NOMO-1 treated with dmso at 0.1 percent for 144 hours (cell line): ENCODE measurements at regions not wholly inside any gene's neighbourhood (a gene's known extent, or its start where the extent isn't known, plus 50 kb on each side); places are given as distances from the start of the nearest gene placed in this dataset.
"Not testable (repeated sequence)": the region's sequence is repeated elsewhere in the genome, so short reads cannot be mapped to it uniquely, and the experiment has no call there.

Experiments
- DNase-seq: peaks from one replicate; lab custom pipeline; 2025; ENCODE audit not compliant: unreplicated experiment; lab: John Stamatoyannopoulos, UW

DNA sequence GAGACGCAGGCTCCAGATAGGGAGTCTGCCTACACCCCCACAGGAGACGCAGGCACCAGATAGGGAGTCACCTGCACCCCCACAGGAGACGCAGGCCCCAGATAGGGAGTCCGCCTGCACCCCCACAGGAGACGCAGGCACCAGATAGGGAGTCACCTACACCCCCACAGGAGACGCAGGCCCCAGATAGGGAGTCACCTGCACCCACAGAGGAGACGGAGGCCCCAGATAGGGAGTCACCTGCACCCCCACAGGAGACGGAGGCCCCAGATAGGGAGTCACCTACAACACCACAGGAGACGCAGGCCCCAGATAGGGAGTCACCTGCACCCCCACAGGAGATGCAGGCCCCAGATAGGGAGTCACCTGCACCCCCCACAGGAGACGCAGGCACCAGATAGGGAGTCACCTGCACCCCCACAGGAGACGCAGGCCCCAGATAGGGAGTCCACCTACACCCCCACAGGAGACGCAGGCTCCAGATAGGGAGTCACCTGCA lies 77.2 kb upstream of the PPP2R2D start:
- not testable (repeated sequence) for DNase-seq

DNA sequence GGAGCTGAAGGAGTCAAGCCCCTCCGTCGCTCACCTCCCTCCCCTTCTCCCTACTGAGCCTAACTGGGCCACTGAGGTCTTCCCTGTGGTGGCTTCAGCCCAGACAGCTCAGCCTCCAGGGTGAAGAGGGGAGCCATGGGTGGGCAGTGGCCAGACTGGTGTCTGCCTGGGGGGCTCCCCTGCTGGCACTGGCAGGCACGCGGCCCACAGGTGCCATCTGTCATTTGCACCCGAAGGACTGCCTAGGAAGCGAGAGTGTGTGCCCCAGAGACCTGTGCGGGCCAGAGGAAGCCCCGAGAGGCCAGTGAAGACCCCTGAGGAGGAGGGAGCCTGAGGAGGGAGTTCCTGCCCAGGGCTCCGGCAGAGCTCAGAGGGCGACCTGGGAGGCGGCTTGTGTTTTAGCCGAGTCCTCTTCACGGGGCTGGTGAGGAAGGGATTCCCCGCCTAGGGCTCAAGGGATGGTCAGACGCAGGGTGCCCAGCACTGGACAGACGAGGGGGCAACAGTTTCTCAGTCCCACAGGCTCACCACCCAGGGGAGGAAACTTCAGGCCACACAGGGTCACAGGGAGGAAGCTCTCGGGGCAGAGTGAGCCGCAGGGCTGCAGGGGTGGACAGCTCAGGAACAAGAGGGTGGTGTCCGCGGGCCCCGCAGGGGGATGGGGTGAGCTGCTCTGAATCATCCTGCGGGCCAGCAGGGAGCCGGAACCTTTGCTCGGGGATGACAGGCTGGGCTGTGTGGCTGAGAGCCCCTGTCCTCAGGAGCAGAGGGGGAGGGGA lies 76.2 kb upstream of the PPP2R2D start:
- no peak for DNase-seq

DNA sequence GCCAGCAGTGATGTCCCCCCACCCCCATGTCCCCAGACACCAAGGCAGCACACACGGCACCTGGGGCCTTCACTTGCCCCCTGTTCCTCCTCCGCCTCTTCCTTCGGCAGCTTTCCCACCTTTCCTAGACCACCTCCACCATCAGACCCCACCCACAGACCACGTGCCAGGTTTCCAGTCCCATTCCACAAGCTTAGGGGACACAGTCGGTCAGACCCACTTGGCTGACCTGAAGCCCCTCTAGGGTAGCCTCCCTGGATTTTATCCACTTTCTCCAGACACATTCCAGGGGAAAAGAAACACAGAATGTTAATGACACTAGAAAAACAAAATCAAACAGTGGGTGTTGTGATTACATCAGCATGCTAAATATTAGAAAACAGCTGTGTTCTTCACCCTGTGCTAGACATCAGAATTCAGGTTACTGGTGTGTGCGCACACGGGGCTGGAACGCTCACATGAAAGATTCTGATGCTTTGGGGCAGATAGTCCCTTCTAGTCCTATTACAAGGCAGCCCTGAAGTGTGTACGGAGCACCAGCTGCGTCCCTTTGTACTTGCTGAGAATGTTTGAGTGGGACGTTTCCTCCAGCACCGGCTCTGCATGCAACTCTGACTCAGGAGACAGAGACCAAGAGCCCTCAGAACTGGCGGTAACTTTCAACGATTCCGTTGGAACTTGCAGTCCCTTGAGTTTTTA lies 75.5 kb upstream of the PPP2R2D start:
- no peak for DNase-seq

DNA sequence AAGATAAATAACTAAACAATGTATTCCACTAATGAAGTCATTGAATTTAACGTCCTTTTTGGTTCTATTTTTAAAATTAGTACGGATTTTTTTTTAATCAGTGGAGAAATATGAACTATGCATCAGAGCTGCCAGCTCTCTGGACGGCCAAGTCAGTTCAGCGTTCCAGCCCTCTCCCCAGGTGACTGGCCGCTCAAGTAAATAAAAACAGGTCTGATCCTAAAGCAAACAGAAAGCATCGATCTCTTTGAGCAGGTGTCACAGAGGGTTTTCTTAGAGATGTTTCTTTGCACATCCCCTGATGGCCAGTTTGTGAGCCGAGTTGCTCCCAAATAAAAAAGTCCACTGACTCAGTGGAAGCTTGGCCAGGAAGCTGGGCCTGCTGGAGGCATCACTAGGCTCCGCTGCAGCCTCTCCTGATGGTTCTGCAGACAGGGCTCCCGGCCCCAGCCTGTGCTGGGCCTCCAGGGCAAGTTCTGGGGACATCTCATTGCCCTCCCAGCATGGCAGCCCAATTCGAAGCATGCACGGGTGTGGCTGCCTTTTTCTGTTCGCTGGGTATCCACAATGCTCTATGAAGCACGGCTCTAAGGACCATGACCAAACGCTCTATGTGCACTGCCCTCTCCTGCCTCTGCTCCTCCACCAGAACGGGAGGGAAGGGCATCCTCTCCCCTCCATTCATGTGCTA lies 74.7 kb upstream of the PPP2R2D start:
- no peak for DNase-seq

GRCh38 chr10:131829156-131829930 lies 71.5 kb upstream of the PPP2R2D start:
- DNase-seq, result no peak

GRCh38 chr10:131830446-131831130 lies 70.2 kb upstream of the PPP2R2D start:
- no peak for DNase-seq

DNA sequence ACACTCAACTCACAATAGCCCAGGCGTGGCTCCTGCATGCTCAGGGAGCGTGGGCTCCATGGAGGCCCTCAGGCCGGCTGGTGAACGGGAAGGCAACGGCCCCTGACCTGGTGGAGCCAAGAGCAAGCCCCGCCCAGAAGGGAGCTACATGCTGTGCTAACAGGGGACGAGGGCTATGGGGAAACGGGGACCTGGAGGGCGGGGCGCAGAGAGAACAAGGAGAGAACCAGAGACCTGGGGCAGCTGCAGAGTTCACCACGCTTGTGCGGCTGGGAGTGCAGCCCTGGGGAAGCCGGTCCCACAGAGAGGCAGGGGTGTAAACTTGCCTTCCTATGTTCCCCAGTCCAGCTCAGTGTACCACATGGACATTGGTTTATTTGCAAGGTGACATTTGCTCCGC lies 69.2 kb upstream of the PPP2R2D start:
- DNase-seq, result no peak

DNA sequence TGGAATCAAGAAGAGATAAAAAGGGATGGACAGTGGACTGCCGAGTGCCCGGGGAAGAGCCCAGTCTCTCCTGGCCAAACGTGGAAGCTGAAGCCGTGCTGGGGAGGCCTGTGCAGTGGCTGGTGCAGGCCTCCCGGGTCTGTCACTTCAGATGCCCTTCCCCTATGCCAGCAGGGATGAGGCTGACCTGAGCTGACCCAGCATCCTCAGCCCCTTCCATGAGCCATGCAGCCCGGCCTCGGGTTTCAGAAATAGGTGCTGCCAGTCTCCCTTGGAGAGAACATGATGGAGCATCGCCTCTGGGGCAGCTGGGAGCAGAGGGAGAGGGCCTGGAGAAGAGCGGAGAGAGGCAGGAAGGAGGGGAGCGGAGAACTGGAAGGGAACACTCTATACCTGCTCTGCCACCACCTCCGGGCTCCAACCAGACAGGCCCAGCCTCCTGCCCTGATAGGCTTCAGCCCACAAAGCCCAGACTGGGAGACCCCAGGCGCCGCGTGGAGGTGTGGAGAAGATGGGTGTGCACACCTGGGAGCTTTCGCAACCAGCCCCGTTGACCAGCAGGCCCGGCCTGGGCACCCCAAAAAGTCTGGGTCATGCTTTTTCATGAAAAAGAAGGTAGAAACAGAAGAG lies 68.6 kb upstream of the PPP2R2D start:
- DNase-seq, result no peak

DNA sequence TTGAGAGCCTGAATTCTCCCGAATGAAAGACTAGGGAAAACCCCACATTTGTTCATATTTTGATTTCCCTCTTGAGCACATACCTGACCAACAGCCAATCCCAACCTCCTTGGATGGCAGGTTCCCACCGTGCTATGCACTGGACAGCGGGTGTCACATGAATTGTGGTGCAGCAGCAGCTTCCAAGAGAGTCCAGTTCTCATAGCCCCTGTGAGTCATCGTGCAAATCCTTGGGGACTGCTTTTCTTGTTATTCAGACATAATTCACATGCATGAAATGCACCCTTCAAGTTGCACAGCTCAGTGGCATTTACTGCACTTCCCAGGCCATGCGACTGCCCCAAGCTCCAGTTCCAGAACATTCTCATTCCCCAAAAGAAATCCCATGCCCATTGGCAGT lies 67.8 kb upstream of the PPP2R2D start:
- no peak for DNase-seq

DNA sequence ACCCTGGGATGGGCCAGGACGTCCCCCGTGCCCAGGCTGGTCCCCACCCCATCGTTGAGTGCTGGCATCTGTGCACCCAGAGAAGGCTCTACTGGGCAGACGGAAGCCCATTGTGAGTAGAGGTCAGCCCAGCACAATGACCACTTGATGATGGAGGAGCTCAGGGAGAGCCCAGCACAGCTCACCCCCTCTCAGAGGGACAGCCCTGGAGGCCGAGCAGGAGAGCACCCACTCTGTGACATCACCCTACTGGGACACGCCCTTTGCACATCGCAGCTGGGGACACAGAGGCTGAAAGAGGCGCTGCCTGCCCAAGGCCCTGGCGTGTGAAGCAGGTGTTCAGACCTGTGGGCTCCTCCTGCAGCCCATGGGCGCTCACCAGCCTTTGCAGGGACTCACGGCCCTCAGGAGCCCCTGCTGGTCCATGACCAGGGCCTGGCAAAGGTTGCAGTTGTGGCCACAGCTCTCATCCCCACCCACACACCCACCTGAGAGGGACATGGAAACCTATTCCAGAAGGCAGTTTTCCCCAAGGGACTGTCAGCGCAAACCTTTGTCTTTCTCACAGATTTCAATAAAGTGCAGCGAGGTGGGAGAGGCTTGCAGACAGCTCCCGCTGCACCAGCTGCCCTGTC lies 67.2 kb upstream of the PPP2R2D start:
- no peak for DNase-seq

DNA sequence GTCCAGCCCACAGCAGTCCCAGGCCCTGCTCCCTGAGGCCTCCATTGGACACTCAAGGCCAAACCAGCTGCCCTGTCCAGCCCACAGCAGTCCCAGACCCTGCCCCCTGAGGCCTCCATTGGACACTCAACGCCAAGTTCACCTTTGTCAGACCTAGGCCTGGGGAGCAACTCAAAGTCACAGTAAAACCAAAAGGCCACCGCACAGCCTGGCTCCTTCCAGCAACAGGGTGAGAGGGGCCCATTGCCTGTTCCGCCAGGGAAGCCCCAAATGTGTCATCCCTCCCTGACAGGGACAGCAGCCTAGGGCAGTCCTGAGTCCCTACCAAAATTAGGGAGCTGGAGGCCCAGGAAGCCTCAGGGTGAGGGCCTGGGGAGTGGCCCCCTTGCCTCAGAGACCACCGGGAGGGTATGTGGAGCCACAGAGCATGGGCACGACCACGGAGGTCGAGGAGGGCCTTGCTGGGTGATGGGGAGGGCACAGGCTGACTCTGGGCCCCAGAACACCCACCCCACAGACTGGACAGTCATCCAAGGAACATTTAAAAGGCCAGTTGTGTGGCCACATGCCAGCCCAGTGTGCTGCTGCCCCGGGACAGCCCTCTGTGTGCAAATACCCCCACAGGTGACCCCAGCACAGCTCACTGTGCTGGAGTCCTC lies 66.5 kb upstream of the PPP2R2D start:
- no peak for DNase-seq

GRCh38 chr10:131838966-131839742 lies 61.7 kb upstream of the PPP2R2D start:
- DNase-seq, result no peak

DNA sequence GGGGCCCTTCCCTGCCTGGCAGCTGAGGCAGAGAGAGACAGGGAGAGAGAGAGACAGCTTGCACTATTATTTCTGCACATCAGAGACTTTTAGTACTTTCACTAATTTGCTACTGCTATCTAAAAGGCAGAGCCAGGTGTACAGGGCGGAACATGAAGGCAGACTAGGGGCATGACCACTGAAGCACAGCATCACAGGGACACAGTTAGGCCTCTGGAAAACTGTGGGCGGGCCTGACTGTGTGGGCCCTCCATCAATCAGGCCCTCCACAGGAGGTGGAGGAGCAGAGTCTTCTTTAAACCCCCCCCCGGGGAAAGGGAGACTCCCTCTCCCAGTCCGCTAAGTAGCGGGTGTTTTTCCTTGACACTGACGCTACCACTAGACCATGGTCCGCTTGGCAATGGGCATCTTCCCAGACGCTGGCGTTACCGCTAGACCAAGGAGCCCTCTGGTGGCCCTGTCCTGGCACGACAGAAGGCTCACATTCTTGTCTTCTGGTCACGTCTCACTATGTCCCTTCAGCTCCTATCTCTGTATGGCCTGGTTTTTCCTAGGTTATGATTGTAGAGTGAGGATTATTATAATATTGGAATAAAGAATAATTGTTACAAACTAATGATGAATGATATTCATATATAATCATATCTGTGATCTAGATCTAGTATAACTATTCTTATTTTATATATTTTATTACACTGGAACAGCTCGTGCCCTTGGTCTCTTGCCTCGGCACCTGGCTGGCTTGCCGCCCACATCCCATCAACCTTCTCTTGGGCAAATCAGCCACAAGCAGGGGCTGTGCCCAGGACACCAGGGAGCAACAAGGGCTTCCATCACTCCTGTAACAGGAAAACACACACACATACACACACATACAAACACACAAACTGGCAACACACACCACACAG lies 60.7 kb upstream of the PPP2R2D start:
- DNase-seq, result not testable (repeated sequence)

DNA sequence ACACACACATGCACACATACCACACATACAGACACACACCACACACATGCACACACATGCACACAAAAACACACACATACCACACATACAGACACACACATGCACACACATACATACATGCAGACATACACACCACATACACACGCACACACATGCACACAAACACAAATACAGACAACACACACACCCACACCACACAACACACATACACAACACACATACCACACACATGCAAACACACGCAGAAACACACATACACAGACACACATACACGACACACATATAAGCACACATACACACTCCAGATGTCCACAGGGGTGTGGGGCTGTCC lies 60.1 kb upstream of the PPP2R2D start:
- no peak for DNase-seq

GRCh38 chr10:131841131-131841660 lies 59.6 kb upstream of the PPP2R2D start:
- no peak for DNase-seq

GRCh38 chr10:131841661-131842139 lies 59.1 kb upstream of the PPP2R2D start:
- no peak for DNase-seq
